Brain microvascular endothelial cell (primary cell): ENCODE measurements at regions not wholly inside any gene's neighbourhood (a gene's known extent, or its start where the extent isn't known, plus 50 kb on each side); places are given as distances from the start of the nearest gene placed in this dataset.

ENCODE experiments used
- DNase-seq: peaks from one replicate; pipeline ENCODE4 v3.0.0-alpha.2; 2020
- H3K27ac ChIP-seq: fragments of 250-450 bp; sonication (Bioruptor Pico); 2 replicates; pipeline ENCODE4 v1.5.1; 2020; ENCODE audit warnings: mild to moderate bottlenecking, moderate library complexity
- H3K27me3 ChIP-seq: fragments of 250-450 bp; sonication (Bioruptor Pico); replicated peaks from 2 replicates; pipeline ENCODE4 v1.5.1; 2020; ENCODE audit warnings: mild to moderate bottlenecking
- H3K36me3 ChIP-seq: fragments of 250-450 bp; sonication (Bioruptor Pico); replicated peaks from 2 replicates; pipeline ENCODE4 v1.5.1; 2020; ENCODE audit warnings: mild to moderate bottlenecking
- H3K4me3 ChIP-seq: 2 replicates; pipeline ENCODE4 v1.5.1; 2011; ENCODE audit warnings: low read depth, mild to moderate bottlenecking, control low read depth, low read length, moderate library complexity
- in situ Hi-C: cut with HindIII; loops from 2 replicates; pipeline ENCODE4 v1.10.0; 2017; ENCODE audit warnings: low sequenced_read_pairs, low pct_ligation_motif_present
- TF ChIP-seq, protein P1 (sequence below): IDR thresholded peaks from 2 replicates; pipeline ENCODE4 v1.5.1; 2011; ENCODE audit warnings: low read depth, mild to moderate bottlenecking, moderate library complexity, low read length, control low read depth, inconsistent platforms; ENCODE audit errors: missing control alignments

DNA sequence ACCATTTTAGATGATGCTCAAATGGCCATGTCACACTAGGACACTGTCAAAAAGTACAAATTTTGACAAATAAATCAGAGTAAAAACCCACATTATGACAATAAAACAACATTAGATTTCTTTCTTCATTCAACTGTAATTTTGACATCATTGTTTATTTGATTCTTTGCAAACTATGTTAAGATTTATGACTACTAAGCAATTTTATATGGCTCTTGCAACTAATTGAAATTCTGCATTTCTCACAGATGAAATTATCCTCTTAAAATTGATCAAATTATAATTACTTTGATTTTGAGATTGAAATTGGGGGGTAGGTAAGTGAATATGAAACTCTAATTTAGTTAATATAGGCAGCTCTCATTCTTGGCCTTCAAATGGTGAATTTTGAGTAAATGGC lies 59.8 kb downstream of the ATOH1 start:
- Histone ChIP-seq H3K27ac (no peak overlapping the region), H3K4me3 (no peak overlapping the region), H3K36me3 (no peaks in the 10 kb centered on the region), H3K27me3 (no peaks in the 10 kb centered on the region)
- TF ChIP-seq, protein P1, sequence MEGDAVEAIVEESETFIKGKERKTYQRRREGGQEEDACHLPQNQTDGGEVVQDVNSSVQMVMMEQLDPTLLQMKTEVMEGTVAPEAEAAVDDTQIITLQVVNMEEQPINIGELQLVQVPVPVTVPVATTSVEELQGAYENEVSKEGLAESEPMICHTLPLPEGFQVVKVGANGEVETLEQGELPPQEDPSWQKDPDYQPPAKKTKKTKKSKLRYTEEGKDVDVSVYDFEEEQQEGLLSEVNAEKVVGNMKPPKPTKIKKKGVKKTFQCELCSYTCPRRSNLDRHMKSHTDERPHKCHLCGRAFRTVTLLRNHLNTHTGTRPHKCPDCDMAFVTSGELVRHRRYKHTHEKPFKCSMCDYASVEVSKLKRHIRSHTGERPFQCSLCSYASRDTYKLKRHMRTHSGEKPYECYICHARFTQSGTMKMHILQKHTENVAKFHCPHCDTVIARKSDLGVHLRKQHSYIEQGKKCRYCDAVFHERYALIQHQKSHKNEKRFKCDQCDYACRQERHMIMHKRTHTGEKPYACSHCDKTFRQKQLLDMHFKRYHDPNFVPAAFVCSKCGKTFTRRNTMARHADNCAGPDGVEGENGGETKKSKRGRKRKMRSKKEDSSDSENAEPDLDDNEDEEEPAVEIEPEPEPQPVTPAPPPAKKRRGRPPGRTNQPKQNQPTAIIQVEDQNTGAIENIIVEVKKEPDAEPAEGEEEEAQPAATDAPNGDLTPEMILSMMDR: no peak
- DNase-seq: no peak
- in situ Hi-C loops: no loop called here

DNA sequence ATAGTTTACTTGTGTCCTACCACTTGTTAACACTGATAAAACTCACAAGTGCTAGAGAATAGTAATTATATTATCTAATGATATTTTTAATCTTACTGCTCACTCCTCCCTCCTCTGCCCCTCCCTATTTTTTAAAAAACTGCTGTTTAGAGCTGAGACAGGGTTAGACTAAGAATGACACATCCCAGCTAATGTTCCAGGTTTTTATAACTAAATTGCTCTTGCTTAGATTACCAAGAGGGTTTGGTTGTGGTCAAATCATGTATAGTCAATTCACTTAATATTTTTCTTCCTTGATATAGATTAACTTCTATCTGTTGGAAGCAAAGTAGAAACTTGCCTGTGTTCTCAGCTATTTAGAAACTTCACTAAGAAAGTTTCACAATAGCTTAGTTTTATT lies 60.2 kb downstream of the ATOH1 start:
- TF ChIP-seq, protein P1: no peak
- in situ Hi-C loops: no loop called here
- Histone ChIP-seq H3K27me3 (no peaks in the 10 kb centered on the region), H3K4me3 (no peak overlapping the region), H3K36me3 (no peaks in the 10 kb centered on the region), H3K27ac (no peak overlapping the region)
- DNase-seq: no peak

DNA sequence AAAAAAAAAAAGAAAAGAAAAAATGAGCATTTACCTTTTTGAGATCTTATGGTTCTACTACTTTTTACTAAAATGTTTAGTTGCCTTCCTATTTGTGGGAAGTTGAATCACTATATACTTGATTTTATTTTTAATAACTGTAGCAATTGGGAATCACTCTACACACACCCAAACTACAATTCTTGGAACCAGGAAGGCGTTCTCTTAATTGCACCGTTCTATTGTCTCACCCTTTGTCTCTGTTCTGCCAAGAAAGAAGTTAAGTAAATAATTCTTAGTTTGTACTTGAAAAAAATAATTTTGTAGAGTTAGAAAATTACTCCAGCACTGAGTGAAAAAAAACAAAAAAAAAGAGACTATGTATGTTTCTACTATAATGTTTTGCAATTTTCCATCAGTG lies 62.7 kb downstream of the ATOH1 start:
- no peaks in the 10 kb centered on the region for H3K27me3 ChIP-seq
- TF ChIP-seq, protein P1: no peak
- no peak for DNase-seq
- in situ Hi-C loops: no loop called here
- no peaks in the 10 kb centered on the region for H3K36me3 ChIP-seq
- no peak overlapping the region for H3K4me3 ChIP-seq
- no peak overlapping the region for H3K27ac ChIP-seq

DNA sequence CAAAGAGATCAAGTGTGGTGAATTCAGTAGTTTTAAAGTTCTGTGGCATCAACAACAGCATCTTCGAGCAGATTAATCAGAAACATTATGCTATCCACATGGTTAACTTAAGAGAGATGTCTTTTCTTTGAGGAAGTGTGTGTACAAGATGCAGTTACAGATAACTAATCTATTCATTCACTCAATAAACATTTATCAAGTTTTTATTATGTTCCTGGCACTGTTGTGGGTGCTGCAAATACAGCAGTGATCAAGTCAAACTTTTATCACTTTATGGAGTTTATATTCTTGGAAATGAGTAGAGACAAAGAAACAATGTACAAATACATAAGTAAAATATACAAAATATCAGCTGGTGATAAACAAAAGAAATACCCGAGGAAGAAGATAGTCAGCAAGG lies 66.4 kb downstream of the ATOH1 start:
- H3K27ac ChIP-seq: no peak overlapping the region
- no peak overlapping the region for H3K4me3 ChIP-seq
- DNase-seq: no peak
- in situ Hi-C loops: no loop called here
- no peaks in the 10 kb centered on the region for H3K36me3 ChIP-seq
- TF ChIP-seq, protein P1: no peak
- no peaks in the 10 kb centered on the region for H3K27me3 ChIP-seq

DNA sequence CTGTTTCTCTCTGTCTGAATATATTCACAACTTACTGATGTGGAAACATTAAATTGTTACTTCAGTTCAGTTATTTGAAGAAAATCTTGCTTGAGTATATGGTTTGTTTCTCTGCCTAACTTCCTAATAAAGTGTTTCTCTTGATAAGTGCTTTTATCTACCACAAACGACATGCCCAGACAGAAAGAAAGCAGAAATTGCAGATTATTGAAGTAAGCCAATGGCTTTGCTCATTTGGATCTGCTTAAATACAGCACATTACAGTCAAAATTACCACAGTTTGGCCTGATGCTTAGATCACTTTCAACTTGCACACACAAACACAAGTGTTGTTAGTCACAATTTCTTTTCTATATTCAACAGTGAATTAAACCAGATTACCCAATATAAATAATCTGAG lies 68.0 kb downstream of the ATOH1 start:
- Histone ChIP-seq H3K4me3 (no peak overlapping the region), H3K36me3 (no peaks in the 10 kb centered on the region), H3K27ac (no peak overlapping the region), H3K27me3 (no peaks in the 10 kb centered on the region)
- TF ChIP-seq, protein P1: no peak
- no peak for DNase-seq
- in situ Hi-C loops: no loop called here

DNA sequence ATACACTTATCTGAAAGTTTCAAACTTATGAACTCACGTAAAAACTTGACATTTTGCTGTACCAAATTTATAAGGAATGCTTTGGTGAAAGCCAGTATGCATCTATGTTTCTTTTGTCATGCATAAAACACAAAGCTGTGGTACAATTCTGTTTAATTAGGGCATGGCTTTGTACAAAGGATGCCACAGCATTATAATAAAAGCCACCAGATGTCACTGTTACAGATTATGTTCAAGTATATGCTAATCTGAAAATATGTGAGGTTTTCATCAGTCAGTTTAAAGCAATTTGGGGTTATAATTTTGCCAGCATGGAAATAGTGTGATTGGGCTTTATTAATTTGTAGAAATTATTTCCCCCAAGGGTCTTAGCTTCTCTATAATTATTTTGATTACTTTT lies 69.0 kb downstream of the ATOH1 start:
- H3K27me3 ChIP-seq: no peaks in the 10 kb centered on the region
- no peak overlapping the region for H3K4me3 ChIP-seq
- DNase-seq: no peak
- TF ChIP-seq, protein P1: no peak
- no peaks in the 10 kb centered on the region for H3K36me3 ChIP-seq
- in situ Hi-C loops: no loop called here
- H3K27ac ChIP-seq: no peak overlapping the region
